Glutamatergic neuron (in vitro differentiated cells): ENCODE measurements at regions not wholly inside any gene's neighbourhood (a gene's known extent, or its start where the extent isn't known, plus 50 kb on each side); places are given as distances from the start of the nearest gene placed in this dataset.
A peak's percentile ranks its signal among the peaks of the same experiment; 100 is the strongest.

Source experiments
- DNase-seq: peaks from one replicate; pipeline ENCODE4 v3.0.0; 2022
- H3K27ac Mint-ChIP-seq: one replicate; pipeline ENCODE4 v1.8.0; 2020; ENCODE audit warnings: mild to moderate bottlenecking, mixed read lengths, inconsistent platforms; ENCODE audit not compliant: unreplicated experiment
- H3K27me3 Mint-ChIP-seq: one replicate; pipeline ENCODE4 v1.8.0; 2020; ENCODE audit warnings: mild to moderate bottlenecking, moderate library complexity, mixed read lengths, inconsistent platforms; ENCODE audit not compliant: unreplicated experiment
- H3K36me3 Mint-ChIP-seq: one replicate; pipeline ENCODE4 v1.8.0; 2020; ENCODE audit warnings: mild to moderate bottlenecking, mixed read lengths, inconsistent platforms; ENCODE audit not compliant: unreplicated experiment
- H3K4me1 Mint-ChIP-seq: one replicate; pipeline ENCODE4 v1.8.0; 2020; ENCODE audit warnings: mild to moderate bottlenecking, low read depth, mixed read lengths, inconsistent platforms; ENCODE audit not compliant: unreplicated experiment
- H3K4me3 Mint-ChIP-seq: one replicate; pipeline ENCODE4 v1.8.0; 2020; ENCODE audit warnings: mild to moderate bottlenecking, mixed read lengths, inconsistent platforms; ENCODE audit not compliant: unreplicated experiment
- H3K9me3 Mint-ChIP-seq: one replicate; pipeline ENCODE4 v1.8.0; 2020; ENCODE audit warnings: mild to moderate bottlenecking, moderate library complexity, mixed read lengths, inconsistent platforms; ENCODE audit not compliant: unreplicated experiment
- CTCF ChIP-seq: fragments of 200-600 bp; sonication (generic); IDR thresholded peaks from one replicate; pipeline ENCODE4 v1.5.0; 2021; ENCODE audit not compliant: partially characterized antibody, unreplicated experiment

- H3K36me3 Mint-ChIP-seq: no peaks in the 10 kb centered on the region
- H3K27me3 Mint-ChIP-seq: no peaks in the 10 kb centered on the region
- H3K9me3 Mint-ChIP-seq: no peaks in the 10 kb centered on the region
- H3K4me1 Mint-ChIP-seq: no peaks in the 10 kb centered on the region
- no peak for DNase-seq
- H3K4me3 Mint-ChIP-seq: no peak overlapping the region
- H3K27ac Mint-ChIP-seq: no peak overlapping the region
- TF ChIP-seq CTCF: no peak
Observed at GRCh38 chr15:61605343-61605742, 376.2 kb upstream of the RORA start.

DNA sequence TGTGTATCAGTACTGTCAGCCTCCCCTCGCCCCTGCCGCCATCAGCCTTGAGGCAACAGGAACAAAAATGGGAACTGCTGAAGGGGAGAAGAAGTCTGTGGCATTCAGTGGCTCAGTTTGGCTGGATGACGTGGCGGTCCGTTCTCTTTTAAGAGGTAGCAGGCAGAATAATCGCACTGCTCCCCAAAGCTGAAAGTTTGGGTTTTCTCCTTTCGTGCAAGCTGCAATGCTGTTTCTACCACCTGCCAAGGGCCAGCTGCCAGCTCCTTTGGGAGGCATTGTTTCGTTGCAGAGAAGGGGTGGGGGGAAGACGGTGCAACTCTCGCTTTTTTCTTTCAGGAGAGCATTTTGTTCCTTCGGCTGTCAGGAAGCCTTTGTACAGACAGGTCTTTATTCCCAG is 369.6 kb upstream of the RORA start:
- no peaks in the 10 kb centered on the region for H3K9me3 Mint-ChIP-seq
- peaks cover 2% of the 10 kb centered on the region for H3K27me3 Mint-ChIP-seq
- no peak overlapping the region for H3K27ac Mint-ChIP-seq
- H3K4me3 Mint-ChIP-seq: no peak overlapping the region
- H3K36me3 Mint-ChIP-seq: no peaks in the 10 kb centered on the region
- peak; percentile 13 for DNase-seq
- no peak for TF ChIP-seq CTCF
- peaks cover 10% of the 10 kb centered on the region for H3K4me1 Mint-ChIP-seq

- TF ChIP-seq CTCF: no peak
- Mint-ChIP-seq H3K9me3 (no peaks in the 10 kb centered on the region), H3K27ac (no peak overlapping the region), H3K4me1 (no peaks in the 10 kb centered on the region), H3K36me3 (peaks cover 6% of the 10 kb centered on the region), H3K4me3 (no peak overlapping the region), H3K27me3 (no peaks in the 10 kb centered on the region)
- no peak for DNase-seq
Observed at GRCh38 chr15:61584410-61584809, 355.3 kb upstream of the RORA start.

DNA sequence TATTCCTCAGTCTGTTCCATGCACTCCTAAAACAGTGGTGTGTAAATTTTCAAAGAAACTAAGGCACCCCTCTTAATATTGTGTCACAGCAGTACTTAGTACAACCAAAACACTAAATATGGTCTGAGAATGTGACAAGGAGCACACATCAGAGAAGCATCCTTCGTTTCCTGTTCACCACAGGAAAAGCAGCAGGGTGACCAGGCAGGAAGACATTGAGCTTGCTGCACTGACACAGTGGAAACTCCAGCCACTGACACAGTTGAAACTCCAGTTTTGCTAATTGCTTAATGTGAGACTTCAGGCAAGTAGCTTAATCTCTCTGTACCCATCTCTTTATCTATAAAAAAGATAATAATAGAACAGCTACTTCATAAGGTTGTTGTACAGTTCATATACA is 353.0 kb upstream of the RORA start:
- no peaks in the 10 kb centered on the region for H3K9me3 Mint-ChIP-seq
- H3K27me3 Mint-ChIP-seq: no peaks in the 10 kb centered on the region
- no peak overlapping the region for H3K27ac Mint-ChIP-seq
- no peak overlapping the region for H3K4me3 Mint-ChIP-seq
- TF ChIP-seq CTCF: no peak
- no peaks in the 10 kb centered on the region for H3K4me1 Mint-ChIP-seq
- no peak for DNase-seq
- peaks cover 6% of the 10 kb centered on the region for H3K36me3 Mint-ChIP-seq

GRCh38 chr15:61575597-61575996 is 346.5 kb upstream of the RORA start:
- Mint-ChIP-seq H3K36me3 (no peaks in the 10 kb centered on the region), H3K4me1 (no peaks in the 10 kb centered on the region), H3K4me3 (no peak overlapping the region), H3K27ac (no peak overlapping the region), H3K9me3 (no peaks in the 10 kb centered on the region), H3K27me3 (no peaks in the 10 kb centered on the region)
- no peak for TF ChIP-seq CTCF
- no peak for DNase-seq
